Left forelimb (tissue), 1 donor: ENCODE measurements at regions not wholly inside any gene's neighbourhood (a gene's known extent, or its start where the extent isn't known, plus 50 kb on each side); places are given as distances from the start of the nearest gene placed in this dataset.

ENCODE experiments used
- DNase-seq: peaks from one replicate; pipeline ENCODE4 v3.0.0-alpha.2; 2018; ENCODE audit warnings: low spot score

- no peak for DNase-seq
Observed at GRCh38 chr2:42854207-42854818, 61.9 kb upstream of the HAAO start.

GRCh38 chr2:42853549-42854206 is 61.3 kb upstream of the HAAO start:
- DNase-seq = no peak

- DNase-seq = no peak
Observed at GRCh38 chr2:42852798-42853197, 60.4 kb upstream of the HAAO start.

GRCh38 chr2:42851740-42852250 is 59.4 kb upstream of the HAAO start:
- DNase-seq = no peak

GRCh38 chr2:42851186-42851585 is 58.8 kb upstream of the HAAO start:
- DNase-seq = no peak

GRCh38 chr2:42850016-42850805 is 57.8 kb upstream of the HAAO start:
- DNase-seq = peak; percentile 36

- peak; percentile 60 for DNase-seq
Observed at GRCh38 chr2:42849311-42849710, 56.9 kb upstream of the HAAO start.

- peak; percentile 54 for DNase-seq
Observed at GRCh38 chr2:42848726-42849290, 56.4 kb upstream of the HAAO start.

- peak; percentile 59 for DNase-seq
Observed at GRCh38 chr2:42848265-42848664, 55.9 kb upstream of the HAAO start.

GRCh38 chr2:42847596-42848151 is 55.3 kb upstream of the HAAO start:
- peak; percentile 40 for DNase-seq

GRCh38 chr2:42846932-42847595 is 54.7 kb upstream of the HAAO start:
- peak; percentile 55 for DNase-seq

GRCh38 chr2:42846026-42846425 is 53.6 kb upstream of the HAAO start:
- DNase-seq = peak; percentile 50

GRCh38 chr2:42844901-42845821 is 52.8 kb upstream of the HAAO start:
- DNase-seq = peak; percentile 65

GRCh38 chr2:42844366-42844765 is 52.0 kb upstream of the HAAO start:
- DNase-seq = peak; percentile 60

GRCh38 chr2:42843611-42844010 is 51.2 kb upstream of the HAAO start:
- no peak for DNase-seq

- DNase-seq = peak; percentile 46
Observed at GRCh38 chr2:42843131-42843530, 50.7 kb upstream of the HAAO start.

- peak; percentile 66 for DNase-seq
Observed at GRCh38 chr2:42842466-42842865, 50.1 kb upstream of the HAAO start.
